ENCODE measurements at regions not wholly inside any gene's neighbourhood (a gene's known extent, or its start where the extent isn't known, plus 50 kb on each side); places are given as distances from the start of the nearest gene placed in this dataset.
"Not testable (repeated sequence)": the region's sequence is repeated elsewhere in the genome, so short reads cannot be mapped to it uniquely, and the experiment has no call there.

- Histone ChIP-seq H3K4me3 (ENCODE audit: low read depth, low read length) (no peak overlapping the region), H3K36me3 (ENCODE audit: control insufficient read depth, insufficient read depth, low read length) (no peaks in the 10 kb centered on the region), H3K27me3 (ENCODE audit: control insufficient read depth, insufficient read depth, low read length) (no peaks in the 10 kb centered on the region)
- TF ChIP-seq CTCF (IDR thresholded peaks at IDR 0.05; ENCODE audit: insufficient read depth, low read length, severe bottlenecking) = no peak
- DNase-seq (ENCODE audit: low read depth) (no peak), FAIRE-seq (no peak)
These were observed 169.7 kb upstream of the GALNT15 start for GRCh38 chr3:16004812-16005211.

GRCh38 chr3:16011376-16011775 lies 163.1 kb upstream of the GALNT15 start:
- TF ChIP-seq CTCF (IDR thresholded peaks at IDR 0.05; ENCODE audit: insufficient read depth, low read length, severe bottlenecking) = no peak
- no peaks in the 10 kb centered on the region for H3K36me3 ChIP-seq (ENCODE audit: control insufficient read depth, insufficient read depth, low read length)

GRCh38 chr3:16012086-16012485 lies 162.4 kb upstream of the GALNT15 start:
- Histone ChIP-seq H3K36me3 (ENCODE audit: control insufficient read depth, insufficient read depth, low read length) (no peaks in the 10 kb centered on the region), H3K27me3 (ENCODE audit: control insufficient read depth, insufficient read depth, low read length) (no peaks in the 10 kb centered on the region), H3K4me3 (ENCODE audit: low read depth, low read length) (no peak overlapping the region)
- DNase-seq (ENCODE audit: low read depth) = peak; percentile 54
- no peak for FAIRE-seq
- no peak for TF ChIP-seq CTCF (IDR thresholded peaks at IDR 0.05; ENCODE audit: insufficient read depth, low read length, severe bottlenecking)

More at GRCh38 chr3:16011376-16011775, 163.1 kb upstream of the GALNT15 start:
- FAIRE-seq (no peak), DNase-seq (ENCODE audit: low read depth) (no peak)
- no peaks in the 10 kb centered on the region for H3K27me3 ChIP-seq (ENCODE audit: control insufficient read depth, insufficient read depth, low read length)
- H3K4me3 ChIP-seq (ENCODE audit: low read depth, low read length) = no peak overlapping the region

GRCh38 chr3:16013568-16013967 lies 160.9 kb upstream of the GALNT15 start:
- H3K4me3 ChIP-seq (ENCODE audit: low read depth, low read length) = no peak overlapping the region
- DNase-seq (ENCODE audit: low read depth) (peak; percentile 21), FAIRE-seq (no peak)
- no peak for TF ChIP-seq CTCF (IDR thresholded peaks at IDR 0.05; ENCODE audit: insufficient read depth, low read length, severe bottlenecking)
- no peaks in the 10 kb centered on the region for H3K36me3 ChIP-seq (ENCODE audit: control insufficient read depth, insufficient read depth, low read length)
- H3K27me3 ChIP-seq (ENCODE audit: control insufficient read depth, insufficient read depth, low read length) = no peaks in the 10 kb centered on the region

- not testable (repeated sequence) for H3K27me3 ChIP-seq (ENCODE audit: control insufficient read depth, insufficient read depth, low read length); DNase-seq (ENCODE audit: low read depth); H3K4me3 ChIP-seq (ENCODE audit: low read depth, low read length); H3K36me3 ChIP-seq (ENCODE audit: control insufficient read depth, insufficient read depth, low read length); FAIRE-seq
These were observed 152.7 kb upstream of the GALNT15 start for GRCh38 chr3:16021801-16022200.

GRCh38 chr3:16023881-16024280 lies 150.6 kb upstream of the GALNT15 start:
- H3K27me3 ChIP-seq (ENCODE audit: control insufficient read depth, insufficient read depth, low read length); FAIRE-seq; H3K4me3 ChIP-seq (ENCODE audit: low read depth, low read length); H3K36me3 ChIP-seq (ENCODE audit: control insufficient read depth, insufficient read depth, low read length): not testable (repeated sequence)
- peak; percentile 59 for DNase-seq (ENCODE audit: low read depth)

- no peak overlapping the region for H3K4me3 ChIP-seq (ENCODE audit: low read depth, low read length)
- TF ChIP-seq CTCF (IDR thresholded peaks at IDR 0.05; ENCODE audit: insufficient read depth, low read length, severe bottlenecking) = no peak
- DNase-seq (ENCODE audit: low read depth) (no peak), FAIRE-seq (peak; percentile 28)
- peaks cover 3% of the 10 kb centered on the region for H3K27me3 ChIP-seq (ENCODE audit: control insufficient read depth, insufficient read depth, low read length)
- no peaks in the 10 kb centered on the region for H3K36me3 ChIP-seq (ENCODE audit: control insufficient read depth, insufficient read depth, low read length)
These were observed 149.9 kb upstream of the GALNT15 start for GRCh38 chr3:16024548-16024947.
